H1 (cell line): ENCODE measurements at regions not wholly inside any gene's neighbourhood (a gene's known extent, or its start where the extent isn't known, plus 50 kb on each side); places are given as distances from the start of the nearest gene placed in this dataset.

Experiments used
- CBX5 ChIP-seq: fragments of 300-800, 300-1000 bp; sonication (generic); IDR thresholded peaks from 2 replicates; pipeline ENCODE4 v1.7.1; 2016; ENCODE audit warnings: antibody characterized with exemption, low read length, low read depth
- HDAC2 ChIP-seq, 2 experiments: fragments of 300-600 bp in 1 of 2; sonication (generic) in 1 of 2; IDR thresholded peaks; 2 replicates each; pipeline ENCODE4 v1.6.1; 2011 to 2012; ENCODE audit warnings: low read depth in 2 of 2, low read length in 2 of 2, mild to moderate bottlenecking in 2 of 2, moderate library complexity in 2 of 2, borderline replicate concordance in 1 of 2, inconsistent platforms in 1 of 2
- POLR2A ChIP-seq, 2 experiments: IDR thresholded peaks; 1 replicate in 1 of 2; 2 replicates in 1 of 2; pipeline ENCODE4 v1.6.1; 2011; ENCODE audit warnings: low read depth in 2 of 2, low read length in 2 of 2, mild to moderate bottlenecking in 2 of 2; ENCODE audit errors: control extremely low read depth in 1 of 2
- SP4 ChIP-seq: IDR thresholded peaks from 2 replicates; pipeline ENCODE4 v1.6.1; 2012; ENCODE audit warnings: low read length, inconsistent platforms
- TF ChIP-seq, protein P1 (sequence below), 3 experiments: IDR thresholded peaks; 1 replicate in 2 of 3; 2 replicates in 1 of 3; pipeline versions ENCODE4 v1.5.1 to v1.6.1; 2011; ENCODE audit warnings: low read length in 3 of 3, mild to moderate bottlenecking in 3 of 3, inconsistent platforms in 2 of 3, low read depth in 1 of 3, moderate library complexity in 1 of 3; ENCODE audit not compliant: insufficient read depth in 1 of 3; ENCODE audit errors: control extremely low read depth in 1 of 3

- TF ChIP-seq, protein P1, sequence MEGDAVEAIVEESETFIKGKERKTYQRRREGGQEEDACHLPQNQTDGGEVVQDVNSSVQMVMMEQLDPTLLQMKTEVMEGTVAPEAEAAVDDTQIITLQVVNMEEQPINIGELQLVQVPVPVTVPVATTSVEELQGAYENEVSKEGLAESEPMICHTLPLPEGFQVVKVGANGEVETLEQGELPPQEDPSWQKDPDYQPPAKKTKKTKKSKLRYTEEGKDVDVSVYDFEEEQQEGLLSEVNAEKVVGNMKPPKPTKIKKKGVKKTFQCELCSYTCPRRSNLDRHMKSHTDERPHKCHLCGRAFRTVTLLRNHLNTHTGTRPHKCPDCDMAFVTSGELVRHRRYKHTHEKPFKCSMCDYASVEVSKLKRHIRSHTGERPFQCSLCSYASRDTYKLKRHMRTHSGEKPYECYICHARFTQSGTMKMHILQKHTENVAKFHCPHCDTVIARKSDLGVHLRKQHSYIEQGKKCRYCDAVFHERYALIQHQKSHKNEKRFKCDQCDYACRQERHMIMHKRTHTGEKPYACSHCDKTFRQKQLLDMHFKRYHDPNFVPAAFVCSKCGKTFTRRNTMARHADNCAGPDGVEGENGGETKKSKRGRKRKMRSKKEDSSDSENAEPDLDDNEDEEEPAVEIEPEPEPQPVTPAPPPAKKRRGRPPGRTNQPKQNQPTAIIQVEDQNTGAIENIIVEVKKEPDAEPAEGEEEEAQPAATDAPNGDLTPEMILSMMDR (IDR thresholded peaks at IDR 0.05; ENCODE audit: control extremely low read depth in 1 of 3, insufficient read depth in 1 of 3, low read depth in 1 of 3, low read length in 3 of 3) = no peak
- TF ChIP-seq SP4 = no peak
- TF ChIP-seq CBX5 = no peak
- no peak for TF ChIP-seq POLR2A (IDR thresholded peaks at IDR 0.05; ENCODE audit: control extremely low read depth in 1 of 2, low read depth in 2 of 2, low read length in 2 of 2)
- no peak for TF ChIP-seq HDAC2 (IDR thresholded peaks at IDR 0.05; ENCODE audit: borderline replicate concordance in 1 of 2, low read depth in 2 of 2, low read length in 2 of 2)
Observed at GRCh38 chr12:76247992-76248391, 100.2 kb downstream of the BBS10 start.
